HCT116 (cell line): ENCODE measurements at regions not wholly inside any gene's neighbourhood (a gene's known extent, or its start where the extent isn't known, plus 50 kb on each side); places are given as distances from the start of the nearest gene placed in this dataset.

Experiments used
- ATAC-seq: fragments of 200-7000 bp; cut with Tn5 transposase; 2 replicates; pipeline ENCODE4 v1.9.1; 2020; ENCODE audit warnings: mild to moderate bottlenecking, moderate library complexity
- BruUV-seq: library from RNA; stranded (reverse); fragments of 400-500 nt; replicated peaks from 2 replicates; lab custom pipeline; 2021; lab: Mats Ljungman, UMichigan
- CTCF ChIA-PET: fragments of 300-600 bp; sonication (Branson Sonifier 250); formaldehyde crosslinking; loops from one replicate; lab custom pipeline; 2021; ENCODE audit warnings: antibody characterized with exemption; lab: Charles Lee
- POLR2A ChIA-PET: fragments of 300-600, 350-600 bp; sonication (Branson Sonifier 250); formaldehyde crosslinking; loops from one replicate; lab custom pipeline; 2021; ENCODE audit warnings: antibody characterized with exemption; lab: Charles Lee
- RAD21 ChIA-PET, 2 experiments: fragments of 300-600 bp; sonication (Branson Sonifier 250); formaldehyde crosslinking; loops; one replicate each; lab custom pipeline; 2023; ENCODE audit warnings: low total read pairs in 2 of 2; ENCODE audit not compliant: uncharacterized antibody in 2 of 2, unreplicated experiment in 2 of 2, low non-redundant PET in 1 of 2; lab: Charles Lee
- DNase-seq: peaks from one replicate; pipeline ENCODE4 v3.0.0-alpha.2; 2010; ENCODE audit warnings: low read depth, low spot score
- H2AFZ ChIP-seq: fragments of 200-600 bp; shearing (Covaris generic), sonication (generic); 2 replicates; pipeline ENCODE4 v1.6.1; 2017; ENCODE audit warnings: low read depth, mixed run types, mixed read lengths, antibody characterized with exemption, low read length; ENCODE audit not compliant: poor library complexity, severe bottlenecking
- H3K27ac ChIP-seq: 2 replicates; pipeline ENCODE4 v1.5.1; 2012; ENCODE audit warnings: low read depth, low read length
- H3K27me3 ChIP-seq: fragments of 200-600 bp; sonication (generic); 2 replicates; pipeline ENCODE4 v1.6.1; 2016; ENCODE audit warnings: mixed run types, low read length, mixed read lengths; ENCODE audit not compliant: insufficient read depth
- H3K36me3 ChIP-seq, 2 experiments: fragments of 200-500 bp in 1 of 2; fragments of 200-600 bp in 1 of 2; sonication (Bioruptor generic) in 1 of 2; sonication (generic) in 1 of 2; 2 replicates each; pipeline versions ENCODE4 v1.5.1 to v1.6.1; 2014 to 2016; ENCODE audit warnings: low read length in 2 of 2, inconsistent platforms in 1 of 2, mixed read lengths in 1 of 2, mixed run types in 1 of 2; ENCODE audit not compliant: insufficient read depth in 2 of 2, control insufficient read depth in 1 of 2
- H3K4me1 ChIP-seq, 2 experiments: fragments of 200-600 bp in 1 of 2; sonication (generic) in 1 of 2; 2 replicates each; pipeline versions ENCODE4 v1.5.1 to v1.6.1; 2012 to 2017; ENCODE audit warnings: low read length in 2 of 2, inconsistent platforms in 1 of 2, mild to moderate bottlenecking in 1 of 2, mixed read lengths in 1 of 2, mixed run types in 1 of 2, moderate library complexity in 1 of 2; ENCODE audit not compliant: insufficient read depth in 2 of 2, control insufficient read depth in 1 of 2
- H3K4me2 ChIP-seq: fragments of 200-600 bp; sonication (generic); 2 replicates; pipeline ENCODE4 v1.6.1; 2017; ENCODE audit warnings: mixed run types, low read length, mixed read lengths
- H3K4me3 ChIP-seq, 2 experiments: fragments of 200-600 bp in 1 of 2; sonication (generic) in 1 of 2; replicated peaks in 1 of 2; 2 replicates each; pipeline ENCODE4 v1.5.1; 2011 to 2016; ENCODE audit warnings: low read length in 2 of 2, control low read depth in 1 of 2, low read depth in 1 of 2, mild to moderate bottlenecking in 1 of 2, mixed read lengths in 1 of 2, mixed run types in 1 of 2
- H3K79me2 ChIP-seq: fragments of 200-600 bp; sonication (generic); 2 replicates; pipeline ENCODE4 v1.6.1; 2017; ENCODE audit warnings: mild to moderate bottlenecking, mixed run types, low read length, moderate library complexity, mixed read lengths; ENCODE audit not compliant: insufficient read depth
- H3K9ac ChIP-seq: fragments of 200-600 bp; sonication (generic); 2 replicates; pipeline ENCODE4 v1.6.1; 2016; ENCODE audit warnings: low read length, mixed read lengths
- H3K9me2 ChIP-seq: fragments of 200-600 bp; sonication (generic), shearing (Covaris generic); 2 replicates; pipeline ENCODE4 v1.6.1; 2017; ENCODE audit warnings: mixed run types, mild to moderate bottlenecking, moderate library complexity; ENCODE audit not compliant: insufficient read depth
- H3K9me3 ChIP-seq, 2 experiments: fragments of 200-500 bp in 1 of 2; fragments of 200-600 bp in 1 of 2; sonication (Bioruptor generic) in 1 of 2; sonication (generic) in 1 of 2; 2 replicates each; pipeline ENCODE4 v1.6.1; 2014 to 2017; ENCODE audit warnings: low read length in 2 of 2, mixed read lengths in 2 of 2, inconsistent platforms in 1 of 2, low read depth in 1 of 2, mild to moderate bottlenecking in 1 of 2, mixed run types in 1 of 2, moderate library complexity in 1 of 2; ENCODE audit not compliant: control insufficient read depth in 1 of 2, insufficient read depth in 1 of 2
- H4K20me1 ChIP-seq: fragments of 200-600 bp; sonication (generic), shearing (Covaris generic); 2 replicates; pipeline ENCODE4 v1.6.1; 2017; ENCODE audit warnings: mixed run types, mild to moderate bottlenecking, moderate library complexity; ENCODE audit not compliant: insufficient read depth
- CBX3 ChIP-seq: IDR thresholded peaks from 2 replicates; pipeline ENCODE4 v1.6.1; 2012; ENCODE audit warnings: low read depth
- EGR1 ChIP-seq: IDR thresholded peaks from 2 replicates; pipeline ENCODE4 v1.6.1; 2012; ENCODE audit warnings: low read depth
- FOSL1 ChIP-seq: IDR thresholded peaks from 2 replicates; pipeline ENCODE4 v1.6.1; 2012; ENCODE audit warnings: low read depth
- SIN3A ChIP-seq: IDR thresholded peaks from 2 replicates; pipeline ENCODE4 v1.6.1; 2012; ENCODE audit warnings: low read depth
- SRF ChIP-seq: IDR thresholded peaks from 2 replicates; pipeline ENCODE4 v1.6.1; 2012; ENCODE audit warnings: low read depth
- TCF7L2 ChIP-seq: IDR thresholded peaks from 2 replicates; pipeline ENCODE4 v1.7.0; 2011; ENCODE audit warnings: borderline replicate concordance, inconsistent platforms; ENCODE audit not compliant: insufficient read depth, insufficient read length; ENCODE audit errors: extremely low read depth
- YY1 ChIP-seq: IDR thresholded peaks from 2 replicates; pipeline ENCODE4 v1.6.1; 2011; ENCODE audit warnings: low read length, low read depth, moderate library complexity, mild to moderate bottlenecking; ENCODE audit not compliant: insufficient replicate concordance; ENCODE audit errors: extremely low read depth
- intact Hi-C: fragments of 100-400 bp; cut with micrococcal nuclease; formaldehyde crosslinking; loops from 2 replicates; pipeline ENCODE4 v1.10.0; 2022
- TF ChIP-seq, protein P1 (sequence below): IDR thresholded peaks from 2 replicates; pipeline ENCODE4 v1.6.1; 2011; ENCODE audit warnings: mild to moderate bottlenecking, low read length, moderate library complexity; ENCODE audit not compliant: insufficient replicate concordance; ENCODE audit errors: extremely low read depth
- TF ChIP-seq, protein P2 (sequence below): IDR thresholded peaks from 2 replicates; pipeline ENCODE4 v1.6.1; 2012
- TF ChIP-seq, protein P3 (sequence below): IDR thresholded peaks from 2 replicates; pipeline ENCODE4 v1.6.1; 2012; ENCODE audit warnings: low read depth
- TF ChIP-seq, protein P4 (sequence below): IDR thresholded peaks from 2 replicates; pipeline ENCODE4 v1.6.1; 2012

DNA sequence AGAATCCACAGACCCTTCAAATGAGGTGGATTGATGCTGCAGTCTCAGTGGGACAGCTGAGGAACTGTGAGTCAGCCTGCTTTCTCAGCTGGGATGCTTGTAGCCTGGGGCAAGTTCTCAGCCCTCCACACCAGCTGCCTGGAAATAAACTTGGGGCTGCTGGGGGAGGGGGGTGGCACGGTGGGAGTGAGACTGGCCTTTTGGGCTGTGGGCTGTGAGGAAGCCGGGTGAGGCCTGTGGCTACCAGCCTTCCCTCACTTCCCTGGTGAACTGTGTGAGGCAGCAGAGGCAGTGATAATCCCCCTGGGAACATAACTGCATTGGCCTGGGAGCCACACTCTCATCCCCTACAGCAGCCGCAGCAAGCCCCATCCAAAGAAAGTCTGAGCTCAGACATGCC is 114.5 kb upstream of the GUCY1A1 start:
- Histone ChIP-seq H4K20me1 (no peaks in the 10 kb centered on the region), H3K9me2 (no peaks in the 10 kb centered on the region), H3K9ac (no peak overlapping the region), H3K27me3 (no peaks in the 10 kb centered on the region), H3K9me3 (no peaks in the 10 kb centered on the region), H3K36me3 (no peaks in the 10 kb centered on the region), H3K79me2 (no peaks in the 10 kb centered on the region), H3K4me1 (no peaks in the 10 kb centered on the region)
- no peak for ATAC-seq
- ChIA-PET POLR2A (no interaction called here), CTCF (no interaction called here), RAD21 (no interaction called here)
- BruUV-seq: no TSS peak
- intact Hi-C loops: loop anchor here (10.0 kb wide), 1 partner anchor 657 kb away; no protein-coding TSS in a partner anchor
- TF ChIP-seq, protein P1, sequence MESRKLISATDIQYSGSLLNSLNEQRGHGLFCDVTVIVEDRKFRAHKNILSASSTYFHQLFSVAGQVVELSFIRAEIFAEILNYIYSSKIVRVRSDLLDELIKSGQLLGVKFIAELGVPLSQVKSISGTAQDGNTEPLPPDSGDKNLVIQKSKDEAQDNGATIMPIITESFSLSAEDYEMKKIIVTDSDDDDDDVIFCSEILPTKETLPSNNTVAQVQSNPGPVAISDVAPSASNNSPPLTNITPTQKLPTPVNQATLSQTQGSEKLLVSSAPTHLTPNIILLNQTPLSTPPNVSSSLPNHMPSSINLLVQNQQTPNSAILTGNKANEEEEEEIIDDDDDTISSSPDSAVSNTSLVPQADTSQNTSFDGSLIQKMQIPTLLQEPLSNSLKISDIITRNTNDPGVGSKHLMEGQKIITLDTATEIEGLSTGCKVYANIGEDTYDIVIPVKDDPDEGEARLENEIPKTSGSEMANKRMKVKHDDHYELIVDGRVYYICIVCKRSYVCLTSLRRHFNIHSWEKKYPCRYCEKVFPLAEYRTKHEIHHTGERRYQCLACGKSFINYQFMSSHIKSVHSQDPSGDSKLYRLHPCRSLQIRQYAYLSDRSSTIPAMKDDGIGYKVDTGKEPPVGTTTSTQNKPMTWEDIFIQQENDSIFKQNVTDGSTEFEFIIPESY: no peak
- no peak for TF ChIP-seq YY1
- TF ChIP-seq, protein P2, sequence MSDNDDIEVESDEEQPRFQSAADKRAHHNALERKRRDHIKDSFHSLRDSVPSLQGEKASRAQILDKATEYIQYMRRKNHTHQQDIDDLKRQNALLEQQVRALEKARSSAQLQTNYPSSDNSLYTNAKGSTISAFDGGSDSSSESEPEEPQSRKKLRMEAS: no peak
- no peak for TF ChIP-seq FOSL1
- no peak for TF ChIP-seq SIN3A
- TF ChIP-seq TCF7L2: no peak
- no peak for TF ChIP-seq CBX3
- TF ChIP-seq, protein P3, sequence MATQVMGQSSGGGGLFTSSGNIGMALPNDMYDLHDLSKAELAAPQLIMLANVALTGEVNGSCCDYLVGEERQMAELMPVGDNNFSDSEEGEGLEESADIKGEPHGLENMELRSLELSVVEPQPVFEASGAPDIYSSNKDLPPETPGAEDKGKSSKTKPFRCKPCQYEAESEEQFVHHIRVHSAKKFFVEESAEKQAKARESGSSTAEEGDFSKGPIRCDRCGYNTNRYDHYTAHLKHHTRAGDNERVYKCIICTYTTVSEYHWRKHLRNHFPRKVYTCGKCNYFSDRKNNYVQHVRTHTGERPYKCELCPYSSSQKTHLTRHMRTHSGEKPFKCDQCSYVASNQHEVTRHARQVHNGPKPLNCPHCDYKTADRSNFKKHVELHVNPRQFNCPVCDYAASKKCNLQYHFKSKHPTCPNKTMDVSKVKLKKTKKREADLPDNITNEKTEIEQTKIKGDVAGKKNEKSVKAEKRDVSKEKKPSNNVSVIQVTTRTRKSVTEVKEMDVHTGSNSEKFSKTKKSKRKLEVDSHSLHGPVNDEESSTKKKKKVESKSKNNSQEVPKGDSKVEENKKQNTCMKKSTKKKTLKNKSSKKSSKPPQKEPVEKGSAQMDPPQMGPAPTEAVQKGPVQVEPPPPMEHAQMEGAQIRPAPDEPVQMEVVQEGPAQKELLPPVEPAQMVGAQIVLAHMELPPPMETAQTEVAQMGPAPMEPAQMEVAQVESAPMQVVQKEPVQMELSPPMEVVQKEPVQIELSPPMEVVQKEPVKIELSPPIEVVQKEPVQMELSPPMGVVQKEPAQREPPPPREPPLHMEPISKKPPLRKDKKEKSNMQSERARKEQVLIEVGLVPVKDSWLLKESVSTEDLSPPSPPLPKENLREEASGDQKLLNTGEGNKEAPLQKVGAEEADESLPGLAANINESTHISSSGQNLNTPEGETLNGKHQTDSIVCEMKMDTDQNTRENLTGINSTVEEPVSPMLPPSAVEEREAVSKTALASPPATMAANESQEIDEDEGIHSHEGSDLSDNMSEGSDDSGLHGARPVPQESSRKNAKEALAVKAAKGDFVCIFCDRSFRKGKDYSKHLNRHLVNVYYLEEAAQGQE: no peak
- no peak for TF ChIP-seq SRF
- TF ChIP-seq, protein P4, sequence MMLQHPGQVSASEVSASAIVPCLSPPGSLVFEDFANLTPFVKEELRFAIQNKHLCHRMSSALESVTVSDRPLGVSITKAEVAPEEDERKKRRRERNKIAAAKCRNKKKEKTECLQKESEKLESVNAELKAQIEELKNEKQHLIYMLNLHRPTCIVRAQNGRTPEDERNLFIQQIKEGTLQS: no peak
- no peak for TF ChIP-seq EGR1
- TF ChIP-seq, all 23 proteins: peak for 0
- Histone ChIP-seq H3K27ac (no peak overlapping the region), H3K4me2 (no peak overlapping the region), H3K4me3 (no peak overlapping the region), H2AFZ (no peak overlapping the region)
- no peak for DNase-seq
